ENCODE measurements at regions not wholly inside any gene's neighbourhood (a gene's known extent, or its start where the extent isn't known, plus 50 kb on each side); places are given as distances from the start of the nearest gene placed in this dataset.

- no peak for DNase-seq
- ChIA-PET POLR2A (no interaction called here), CTCF (no interaction called here)
- H3K27me3 Mint-ChIP-seq (ENCODE audit: insufficient read depth, unreplicated experiment), result peaks cover 14% of the 10 kb centered on the region
- Histone ChIP-seq H3K36me3 (ENCODE audit: control insufficient read depth, insufficient read depth, low read length) (no peaks in the 10 kb centered on the region), H3K27me3 (replicated peaks; ENCODE audit: control insufficient read depth, insufficient read depth, low read length) (no peaks in the 10 kb centered on the region), H3K9me3 (no peaks in the 10 kb centered on the region), H3K4me3 (ENCODE audit: low read depth, low read length) (no peak overlapping the region), H3K4me1 (no peaks in the 10 kb centered on the region)
- no peak overlapping the region for H3K4me3 Mint-ChIP-seq (ENCODE audit: unreplicated experiment)
- no peaks in the 10 kb centered on the region for H3K36me3 Mint-ChIP-seq (ENCODE audit: insufficient read depth, unreplicated experiment)
- no peaks in the 10 kb centered on the region for H3K9me3 Mint-ChIP-seq (ENCODE audit: unreplicated experiment)
- H3K4me1 Mint-ChIP-seq (ENCODE audit: low read depth, unreplicated experiment), result no peaks in the 10 kb centered on the region
- intact Hi-C loops (cut with micrococcal nuclease; ENCODE audit: unreplicated experiment), result no loop called here
- no TSS peak for BruUV-seq (replicated peaks)
- H3K27ac Mint-ChIP-seq (ENCODE audit: unreplicated experiment), result no peak overlapping the region
- TF ChIP-seq CTCF (IDR thresholded peaks at IDR 0.05; ENCODE audit: insufficient read depth in 1 of 2, low read depth in 1 of 2, low read length in 1 of 2, severe bottlenecking in 1 of 2, unreplicated experiment in 1 of 2), result no peak
Measured at GRCh38 chr1:37238364-37239224, 204.3 kb upstream of the GRIK3 start.

GRCh38 chr1:37239225-37239740 is 205.0 kb upstream of the GRIK3 start:
- no peaks in the 10 kb centered on the region for H3K9me3 Mint-ChIP-seq (ENCODE audit: unreplicated experiment)
- H3K27me3 Mint-ChIP-seq (ENCODE audit: insufficient read depth, unreplicated experiment), result peaks cover 11% of the 10 kb centered on the region
- Histone ChIP-seq H3K4me3 (ENCODE audit: low read depth, low read length) (no peak overlapping the region), H3K36me3 (ENCODE audit: control insufficient read depth, insufficient read depth, low read length) (no peaks in the 10 kb centered on the region), H3K27me3 (replicated peaks; ENCODE audit: control insufficient read depth, insufficient read depth, low read length) (no peaks in the 10 kb centered on the region), H3K9me3 (no peaks in the 10 kb centered on the region), H3K4me1 (no peaks in the 10 kb centered on the region)
- no peak for DNase-seq
- ChIA-PET CTCF (no interaction called here), POLR2A (no interaction called here)
- intact Hi-C loops (cut with micrococcal nuclease; ENCODE audit: unreplicated experiment), result no loop called here
- TF ChIP-seq CTCF (IDR thresholded peaks at IDR 0.05; ENCODE audit: insufficient read depth in 1 of 2, low read depth in 1 of 2, low read length in 1 of 2, severe bottlenecking in 1 of 2, unreplicated experiment in 1 of 2), result no peak
- no peak overlapping the region for H3K4me3 Mint-ChIP-seq (ENCODE audit: unreplicated experiment)
- BruUV-seq (replicated peaks), result no TSS peak
- no peaks in the 10 kb centered on the region for H3K4me1 Mint-ChIP-seq (ENCODE audit: low read depth, unreplicated experiment)
- H3K27ac Mint-ChIP-seq (ENCODE audit: unreplicated experiment), result no peak overlapping the region
- H3K36me3 Mint-ChIP-seq (ENCODE audit: insufficient read depth, unreplicated experiment), result no peaks in the 10 kb centered on the region

- Histone ChIP-seq H3K9me3 (no peaks in the 10 kb centered on the region), H3K4me1 (no peaks in the 10 kb centered on the region), H3K27me3 (replicated peaks; ENCODE audit: control insufficient read depth, insufficient read depth, low read length) (no peaks in the 10 kb centered on the region), H3K36me3 (ENCODE audit: control insufficient read depth, insufficient read depth, low read length) (no peaks in the 10 kb centered on the region), H3K4me3 (ENCODE audit: low read depth, low read length) (no peak overlapping the region)
- Mint-ChIP-seq H3K9me3 (ENCODE audit: unreplicated experiment) (no peaks in the 10 kb centered on the region), H3K27ac (ENCODE audit: unreplicated experiment) (no peak overlapping the region), H3K27me3 (ENCODE audit: insufficient read depth, unreplicated experiment) (peaks cover 8% of the 10 kb centered on the region), H3K36me3 (ENCODE audit: insufficient read depth, unreplicated experiment) (no peaks in the 10 kb centered on the region), H3K4me1 (ENCODE audit: low read depth, unreplicated experiment) (no peaks in the 10 kb centered on the region), H3K4me3 (ENCODE audit: unreplicated experiment) (no peak overlapping the region)
- intact Hi-C loops (cut with micrococcal nuclease; ENCODE audit: unreplicated experiment), result no loop called here
- no TSS peak for BruUV-seq (replicated peaks)
- ChIA-PET POLR2A (no interaction called here), CTCF (no interaction called here)
- no peak for TF ChIP-seq CTCF (IDR thresholded peaks at IDR 0.05; ENCODE audit: insufficient read depth in 1 of 2, low read depth in 1 of 2, low read length in 1 of 2, severe bottlenecking in 1 of 2, unreplicated experiment in 1 of 2)
- DNase-seq, result no peak
Measured at GRCh38 chr1:37240897-37241296, 206.6 kb upstream of the GRIK3 start.

Data from Caco-2 (cell line).